HEK293 (cell line): ENCODE measurements at regions not wholly inside any gene's neighbourhood (a gene's known extent, or its start where the extent isn't known, plus 50 kb on each side); places are given as distances from the start of the nearest gene placed in this dataset.

Experiments
- CTCF ChIA-PET: fragments of 350-600 bp; formaldehyde crosslinking; extraction: SDS; loops from one replicate; lab custom pipeline; 2021; ENCODE audit warnings: antibody characterized with exemption; lab: Yijun Ruan, JAX
- POLR2A ChIA-PET: fragments of 300-600 bp; formaldehyde crosslinking; extraction: SDS; loops from one replicate; lab custom pipeline; 2020; ENCODE audit warnings: antibody characterized with exemption, inconsistent platforms; lab: Yijun Ruan, JAX
- H3K27ac ChIP-seq: fragments of 200-500 bp; sonication (Bioruptor generic); 2 replicates; pipeline ENCODE4 v1.5.1; 2014; ENCODE audit warnings: low read depth, low read length, control low read depth, inconsistent platforms; ENCODE audit errors: extremely low read depth
- H3K36me3 ChIP-seq, 2 experiments: fragments of 200-500 bp in 1 of 2; sonication (Bioruptor generic) in 1 of 2; 1 replicate in 1 of 2; 2 replicates in 1 of 2; pipeline ENCODE4 v1.5.1; 2014 to 2017; ENCODE audit warnings: inconsistent platforms in 2 of 2, low read length in 2 of 2; ENCODE audit not compliant: control insufficient read depth in 2 of 2, insufficient read depth in 1 of 2
- H3K4me1 ChIP-seq: fragments of 200-500 bp; sonication (Bioruptor generic); 2 replicates; pipeline ENCODE4 v1.5.1; 2014; ENCODE audit warnings: mild to moderate bottlenecking, low read length, inconsistent platforms; ENCODE audit not compliant: control insufficient read depth, insufficient read depth
- H3K4me3 ChIP-seq: 2 replicates; pipeline ENCODE4 v1.5.1; 2011; ENCODE audit warnings: low read depth, mild to moderate bottlenecking, control low read depth, low read length, moderate library complexity
- H3K9me3 ChIP-seq: fragments of 200-500 bp; sonication (Bioruptor generic); 2 replicates; pipeline ENCODE4 v1.5.1; 2014; ENCODE audit warnings: low read depth, low read length, inconsistent platforms; ENCODE audit not compliant: control insufficient read depth, insufficient read depth
- EGR2 ChIP-seq: fragments of 450-650 bp; formaldehyde crosslinking; IDR thresholded peaks from 2 replicates; pipeline ENCODE4 v1.5.1; 2016; ENCODE audit warnings: low read depth, missing biosample characterization, missing genetic modification characterization
- OSR2 ChIP-seq: fragments of 450-650 bp; formaldehyde crosslinking; IDR thresholded peaks from 2 replicates; pipeline ENCODE4 v1.5.1; 2016; ENCODE audit warnings: missing biosample characterization, missing genetic modification characterization
- SP2 ChIP-seq: fragments of 450-650 bp; formaldehyde crosslinking; IDR thresholded peaks from 2 replicates; pipeline ENCODE4 v1.5.1; 2016; ENCODE audit warnings: missing biosample characterization, missing genetic modification characterization
- YY1 ChIP-seq: fragments of 450-650 bp; formaldehyde crosslinking; IDR thresholded peaks from 2 replicates; pipeline ENCODE4 v1.5.1; 2018; ENCODE audit warnings: missing biosample characterization, missing genetic modification characterization
- ZBTB10 ChIP-seq: fragments of 450-650 bp; formaldehyde crosslinking; IDR thresholded peaks from 2 replicates; pipeline ENCODE4 v1.5.1; 2016; ENCODE audit warnings: missing biosample characterization, missing genetic modification characterization
- ZIC2 ChIP-seq: fragments of 450-650 bp; formaldehyde crosslinking; IDR thresholded peaks from 2 replicates; pipeline ENCODE4 v1.5.1; 2016; ENCODE audit warnings: missing biosample characterization, missing genetic modification characterization
- ZNF138 ChIP-seq: fragments of 450-650 bp; formaldehyde crosslinking; IDR thresholded peaks from 2 replicates; pipeline ENCODE4 v1.5.1; 2016; ENCODE audit warnings: missing biosample characterization, missing genetic modification characterization, borderline replicate concordance
- ZNF18 ChIP-seq: fragments of 450-650 bp; formaldehyde crosslinking; IDR thresholded peaks from 2 replicates; pipeline ENCODE4 v1.5.1; 2016; ENCODE audit warnings: missing biosample characterization, missing genetic modification characterization
- ZNF223 ChIP-seq: fragments of 450-650 bp; formaldehyde crosslinking; IDR thresholded peaks from 2 replicates; pipeline ENCODE4 v1.5.1; 2016; ENCODE audit warnings: missing biosample characterization, missing genetic modification characterization
- ZNF341 ChIP-seq: fragments of 450-650 bp; formaldehyde crosslinking; IDR thresholded peaks from 2 replicates; pipeline ENCODE4; 2016; ENCODE audit warnings: low read depth, missing biosample characterization, missing genetic modification characterization
- ZNF555 ChIP-seq: fragments of 450-650 bp; formaldehyde crosslinking; conservative IDR thresholded peaks from 2 replicates; pipeline ENCODE4 v1.5.1; 2017; ENCODE audit warnings: missing biosample characterization, mild to moderate bottlenecking, missing genetic modification characterization, inconsistent platforms
- ZNF585B ChIP-seq: fragments of 450-650 bp; formaldehyde crosslinking; IDR thresholded peaks from 2 replicates; pipeline ENCODE4 v1.5.1; 2016; ENCODE audit warnings: missing biosample characterization, missing genetic modification characterization
- ZNF600 ChIP-seq: fragments of 450-650 bp; formaldehyde crosslinking; IDR thresholded peaks from 2 replicates; pipeline ENCODE4 v1.5.1; 2016; ENCODE audit warnings: missing biosample characterization, missing genetic modification characterization
- ZNF658 ChIP-seq: fragments of 450-650 bp; formaldehyde crosslinking; IDR thresholded peaks from 2 replicates; pipeline ENCODE4; 2016; ENCODE audit warnings: missing biosample characterization, missing genetic modification characterization
- ZNF785 ChIP-seq: fragments of 450-650 bp; formaldehyde crosslinking; IDR thresholded peaks from 2 replicates; pipeline ENCODE4 v1.5.1; 2016; ENCODE audit warnings: missing biosample characterization, missing genetic modification characterization
- ZNF792 ChIP-seq: fragments of 450-650 bp; formaldehyde crosslinking; IDR thresholded peaks from 2 replicates; pipeline ENCODE4 v1.5.1; 2016; ENCODE audit warnings: missing biosample characterization, missing genetic modification characterization
- ZSCAN16 ChIP-seq: fragments of 450-650 bp; formaldehyde crosslinking; IDR thresholded peaks from 2 replicates; pipeline ENCODE4 v1.5.1; 2016; ENCODE audit warnings: missing biosample characterization, missing genetic modification characterization
- TF ChIP-seq, protein P1 (sequence below): fragments of 450-650 bp; formaldehyde crosslinking; IDR thresholded peaks from 2 replicates; pipeline ENCODE4 v1.5.1; 2016; ENCODE audit warnings: missing biosample characterization, missing genetic modification characterization
- TF ChIP-seq, protein P2 (sequence below): fragments of 450-650 bp; formaldehyde crosslinking; IDR thresholded peaks from 2 replicates; pipeline ENCODE4 v1.5.1; 2016; ENCODE audit warnings: missing biosample characterization, missing genetic modification characterization

DNA sequence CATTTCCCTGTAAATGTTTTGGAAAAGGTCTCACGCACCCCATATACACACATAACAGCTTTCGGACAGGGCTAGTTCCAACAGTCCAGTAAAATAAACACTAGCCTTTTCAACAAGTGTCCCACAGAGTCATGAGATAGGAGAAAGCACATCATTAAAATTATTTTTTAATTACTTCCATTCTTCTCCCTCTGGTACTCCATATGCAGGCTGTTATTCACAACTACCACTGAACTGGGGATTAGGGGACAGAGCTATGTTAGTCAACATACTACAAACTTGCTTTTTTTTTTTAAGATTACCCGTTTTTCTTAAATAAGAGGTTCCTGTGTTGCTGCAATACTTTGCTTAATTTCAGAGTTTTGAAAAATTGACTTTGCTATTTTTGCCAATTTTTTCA is 576.6 kb upstream of the KCND2 start:
- Histone ChIP-seq H3K4me1 (no peaks in the 10 kb centered on the region), H3K27ac (no peak overlapping the region), H3K9me3 (no peaks in the 10 kb centered on the region), H3K36me3 (no peaks in the 10 kb centered on the region), H3K4me3 (no peak overlapping the region)
- ChIA-PET CTCF (no interaction called here), POLR2A (no interaction called here)
- no peak for TF ChIP-seq ZNF223
- TF ChIP-seq ZNF555, result no peak
- TF ChIP-seq ZNF18, result no peak
- TF ChIP-seq ZBTB10 (tag by site-specific recombination), result no peak
- TF ChIP-seq ZNF792, result no peak
- TF ChIP-seq ZNF658 (tag by site-specific recombination), result no peak
- no peak for TF ChIP-seq ZSCAN16 (tag by site-specific recombination)
- no peak for TF ChIP-seq ZNF785 (tag by site-specific recombination)
- TF ChIP-seq YY1 (tag by site-specific recombination), result no peak
- TF ChIP-seq ZNF585B, result no peak
- no peak for TF ChIP-seq SP2
- TF ChIP-seq ZNF600 (tag by site-specific recombination), result no peak

GRCh38 chr7:119703895-119704294 is 569.1 kb upstream of the KCND2 start:
- Histone ChIP-seq H3K36me3 (no peaks in the 10 kb centered on the region), H3K4me1 (no peaks in the 10 kb centered on the region), H3K27ac (no peak overlapping the region), H3K9me3 (no peaks in the 10 kb centered on the region), H3K4me3 (no peak overlapping the region)
- POLR2A ChIA-PET, result no interaction called here
- no peak for TF ChIP-seq ZNF138 (tag by site-specific recombination)
- no peak for TF ChIP-seq ZNF341 (tag by site-specific recombination)
- TF ChIP-seq EGR2, result no peak
- no peak for TF ChIP-seq ZNF555
- TF ChIP-seq ZIC2 (tag by site-specific recombination), result no peak
- TF ChIP-seq, protein P1, sequence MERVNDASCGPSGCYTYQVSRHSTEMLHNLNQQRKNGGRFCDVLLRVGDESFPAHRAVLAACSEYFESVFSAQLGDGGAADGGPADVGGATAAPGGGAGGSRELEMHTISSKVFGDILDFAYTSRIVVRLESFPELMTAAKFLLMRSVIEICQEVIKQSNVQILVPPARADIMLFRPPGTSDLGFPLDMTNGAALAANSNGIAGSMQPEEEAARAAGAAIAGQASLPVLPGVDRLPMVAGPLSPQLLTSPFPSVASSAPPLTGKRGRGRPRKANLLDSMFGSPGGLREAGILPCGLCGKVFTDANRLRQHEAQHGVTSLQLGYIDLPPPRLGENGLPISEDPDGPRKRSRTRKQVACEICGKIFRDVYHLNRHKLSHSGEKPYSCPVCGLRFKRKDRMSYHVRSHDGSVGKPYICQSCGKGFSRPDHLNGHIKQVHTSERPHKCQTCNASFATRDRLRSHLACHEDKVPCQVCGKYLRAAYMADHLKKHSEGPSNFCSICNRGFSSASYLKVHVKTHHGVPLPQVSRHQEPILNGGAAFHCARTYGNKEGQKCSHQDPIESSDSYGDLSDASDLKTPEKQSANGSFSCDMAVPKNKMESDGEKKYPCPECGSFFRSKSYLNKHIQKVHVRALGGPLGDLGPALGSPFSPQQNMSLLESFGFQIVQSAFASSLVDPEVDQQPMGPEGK (tag by site-specific recombination), result no peak
- TF ChIP-seq OSR2 (tag by site-specific recombination), result no peak
- no peak for TF ChIP-seq SP2
- TF ChIP-seq, protein P2, sequence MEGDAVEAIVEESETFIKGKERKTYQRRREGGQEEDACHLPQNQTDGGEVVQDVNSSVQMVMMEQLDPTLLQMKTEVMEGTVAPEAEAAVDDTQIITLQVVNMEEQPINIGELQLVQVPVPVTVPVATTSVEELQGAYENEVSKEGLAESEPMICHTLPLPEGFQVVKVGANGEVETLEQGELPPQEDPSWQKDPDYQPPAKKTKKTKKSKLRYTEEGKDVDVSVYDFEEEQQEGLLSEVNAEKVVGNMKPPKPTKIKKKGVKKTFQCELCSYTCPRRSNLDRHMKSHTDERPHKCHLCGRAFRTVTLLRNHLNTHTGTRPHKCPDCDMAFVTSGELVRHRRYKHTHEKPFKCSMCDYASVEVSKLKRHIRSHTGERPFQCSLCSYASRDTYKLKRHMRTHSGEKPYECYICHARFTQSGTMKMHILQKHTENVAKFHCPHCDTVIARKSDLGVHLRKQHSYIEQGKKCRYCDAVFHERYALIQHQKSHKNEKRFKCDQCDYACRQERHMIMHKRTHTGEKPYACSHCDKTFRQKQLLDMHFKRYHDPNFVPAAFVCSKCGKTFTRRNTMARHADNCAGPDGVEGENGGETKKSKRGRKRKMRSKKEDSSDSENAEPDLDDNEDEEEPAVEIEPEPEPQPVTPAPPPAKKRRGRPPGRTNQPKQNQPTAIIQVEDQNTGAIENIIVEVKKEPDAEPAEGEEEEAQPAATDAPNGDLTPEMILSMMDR (tag by site-specific recombination), result no peak
- CTCF ChIA-PET, result no interaction called here
